Thyroid gland (tissue), 4 donors: ENCODE measurements at regions not wholly inside any gene's neighbourhood (a gene's known extent, or its start where the extent isn't known, plus 50 kb on each side); places are given as distances from the start of the nearest gene placed in this dataset.

ENCODE experiments used
- CTCF ChIP-seq, 6 experiments: fragments of 200-600 bp in 3 of 6; fragments of 450-650 bp in 3 of 6; sonication (generic) in 3 of 6; IDR thresholded peaks; one replicate each; pipeline ENCODE4 v1.5.1; 2016 to 2019; ENCODE audit warnings: antibody characterized with exemption in 6 of 6, mild to moderate bottlenecking in 2 of 6, inconsistent platforms in 1 of 6, moderate library complexity in 1 of 6
- POLR2A ChIP-seq, 2 donors: fragments of 450-650 bp; IDR thresholded peaks; one replicate each; pipeline ENCODE4 v1.6.1; 2017; ENCODE audit warnings: antibody characterized with exemption in 2 of 2, mild to moderate bottlenecking in 2 of 2, moderate library complexity in 1 of 2

- TF ChIP-seq CTCF (IDR thresholded peaks at IDR 0.05) (no peak), POLR2A (IDR thresholded peaks at IDR 0.05) (no peak)
These were observed 256.9 kb upstream of the TUSC1 start for GRCh38 chr9:25935188-25935587.
